ENCODE measurements at regions not wholly inside any gene's neighbourhood (a gene's known extent, or its start where the extent isn't known, plus 50 kb on each side); places are given as distances from the start of the nearest gene placed in this dataset.

GRCh38 chr12:97745406-97746101 is 282.9 kb downstream of the RMST start:
- H3K27me3 ChIP-seq (ENCODE audit: insufficient read depth, low read length), result no peaks in the 10 kb centered on the region
- H3K36me3 ChIP-seq (ENCODE audit: insufficient read depth, low read length), result no peaks in the 10 kb centered on the region
- H3K9me3 ChIP-seq (ENCODE audit: low read length), result no peaks in the 10 kb centered on the region
- no peak overlapping the region for H2AFZ ChIP-seq (ENCODE audit: low read depth, low read length)
- H3K4me1 ChIP-seq (ENCODE audit: insufficient read depth, low read length), result no peaks in the 10 kb centered on the region
- H3K4me3 ChIP-seq (ENCODE audit: low read length), result no peak overlapping the region

DNA sequence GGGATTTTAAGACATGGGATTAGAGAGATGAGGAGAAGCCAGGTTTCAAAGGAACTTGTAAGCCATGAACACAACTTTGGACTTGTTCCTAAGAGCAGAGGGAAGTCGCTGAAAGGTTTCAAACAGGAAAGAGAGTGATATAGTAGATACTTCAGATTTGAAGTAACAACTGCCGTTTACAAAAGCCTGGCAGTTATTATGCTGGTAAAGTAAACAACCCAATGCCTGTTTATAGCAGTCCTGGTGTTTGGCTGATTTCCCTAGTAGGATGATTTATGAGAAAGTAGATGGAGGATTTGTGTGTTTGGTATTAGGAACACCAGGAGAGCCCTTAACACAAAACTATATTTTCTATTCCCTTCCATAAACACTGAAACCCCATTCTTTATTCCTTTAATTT is 285.7 kb downstream of the RMST start:
- H2AFZ ChIP-seq (ENCODE audit: low read depth, low read length), result no peak overlapping the region
- H3K4me1 ChIP-seq (ENCODE audit: insufficient read depth, low read length), result no peaks in the 10 kb centered on the region
- no peaks in the 10 kb centered on the region for H3K27me3 ChIP-seq (ENCODE audit: insufficient read depth, low read length)
- H3K36me3 ChIP-seq (ENCODE audit: insufficient read depth, low read length), result no peaks in the 10 kb centered on the region
- H3K4me3 ChIP-seq (ENCODE audit: low read length), result no peak overlapping the region
- no peaks in the 10 kb centered on the region for H3K9me3 ChIP-seq (ENCODE audit: low read length)

- no peaks in the 10 kb centered on the region for H3K9me3 ChIP-seq (ENCODE audit: low read length)
- H3K4me1 ChIP-seq (ENCODE audit: insufficient read depth, low read length), result no peaks in the 10 kb centered on the region
- no peaks in the 10 kb centered on the region for H3K36me3 ChIP-seq (ENCODE audit: insufficient read depth, low read length)
- H2AFZ ChIP-seq (ENCODE audit: low read depth, low read length), result no peak overlapping the region
- no peaks in the 10 kb centered on the region for H3K27me3 ChIP-seq (ENCODE audit: insufficient read depth, low read length)
- no peak overlapping the region for H3K4me3 ChIP-seq (ENCODE audit: low read length)
Observed at GRCh38 chr12:97751704-97752103, 289.1 kb downstream of the RMST start.

DNA sequence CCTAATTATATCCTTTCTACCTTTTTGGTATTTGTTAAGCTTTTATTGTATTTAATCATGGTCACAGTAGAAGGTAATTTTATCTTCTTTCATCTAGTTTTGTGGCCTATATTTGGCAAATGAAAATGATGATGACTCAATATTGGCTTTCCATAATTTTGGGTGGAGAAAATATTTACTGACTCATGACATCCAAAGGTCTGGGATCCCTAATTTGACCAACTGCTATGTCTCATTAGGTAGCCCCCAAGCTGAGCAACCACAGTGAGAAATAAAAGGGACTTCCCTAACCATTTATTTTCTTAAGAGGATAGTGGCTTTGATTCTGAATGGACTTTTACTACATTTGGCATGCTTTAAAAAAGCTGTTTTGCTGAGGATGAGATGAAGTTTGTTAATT is 289.5 kb downstream of the RMST start:
- Histone ChIP-seq H3K4me1 (ENCODE audit: insufficient read depth, low read length) (no peaks in the 10 kb centered on the region), H3K27me3 (ENCODE audit: insufficient read depth, low read length) (no peaks in the 10 kb centered on the region), H3K36me3 (ENCODE audit: insufficient read depth, low read length) (no peaks in the 10 kb centered on the region), H3K9me3 (ENCODE audit: low read length) (no peaks in the 10 kb centered on the region), H2AFZ (ENCODE audit: low read depth, low read length) (no peak overlapping the region), H3K4me3 (ENCODE audit: low read length) (no peak overlapping the region)

DNA sequence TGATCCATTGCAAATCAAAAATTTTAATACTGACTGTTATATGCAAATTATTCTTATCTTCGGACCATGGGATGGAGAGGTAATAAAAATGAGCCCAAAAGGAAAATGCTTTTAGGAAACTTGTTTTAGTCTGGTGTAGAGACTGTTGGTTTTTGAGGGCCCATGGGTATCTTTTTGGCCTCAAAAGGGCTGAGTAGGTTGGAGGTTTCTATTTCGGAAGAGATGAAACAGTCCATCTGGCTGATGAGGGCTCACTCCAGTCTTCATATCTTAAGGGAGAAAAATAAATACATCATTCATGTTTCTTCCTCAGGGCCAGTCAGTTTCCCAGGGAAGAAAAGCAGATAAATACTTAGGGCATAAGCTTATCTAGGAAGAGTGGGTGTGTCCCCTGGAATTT is 290.7 kb downstream of the RMST start:
- H3K4me3 ChIP-seq (ENCODE audit: low read length), result no peak overlapping the region
- no peaks in the 10 kb centered on the region for H3K9me3 ChIP-seq (ENCODE audit: low read length)
- H3K27me3 ChIP-seq (ENCODE audit: insufficient read depth, low read length), result no peaks in the 10 kb centered on the region
- H3K4me1 ChIP-seq (ENCODE audit: insufficient read depth, low read length), result no peaks in the 10 kb centered on the region
- H3K36me3 ChIP-seq (ENCODE audit: insufficient read depth, low read length), result no peaks in the 10 kb centered on the region
- no peak overlapping the region for H2AFZ ChIP-seq (ENCODE audit: low read depth, low read length)

- Histone ChIP-seq H3K4me3 (ENCODE audit: low read length) (no peak overlapping the region), H2AFZ (ENCODE audit: low read depth, low read length) (no peak overlapping the region), H3K27me3 (ENCODE audit: insufficient read depth, low read length) (no peaks in the 10 kb centered on the region), H3K9me3 (ENCODE audit: low read length) (no peaks in the 10 kb centered on the region), H3K4me1 (ENCODE audit: insufficient read depth, low read length) (no peaks in the 10 kb centered on the region), H3K36me3 (ENCODE audit: insufficient read depth, low read length) (no peaks in the 10 kb centered on the region)
Observed at GRCh38 chr12:97754306-97754705, 291.7 kb downstream of the RMST start.

GRCh38 chr12:97756066-97756666 is 293.6 kb downstream of the RMST start:
- Histone ChIP-seq H3K4me3 (ENCODE audit: low read length) (no peak overlapping the region), H3K36me3 (ENCODE audit: insufficient read depth, low read length) (no peaks in the 10 kb centered on the region), H2AFZ (ENCODE audit: low read depth, low read length) (no peak overlapping the region), H3K9me3 (ENCODE audit: low read length) (no peaks in the 10 kb centered on the region), H3K4me1 (ENCODE audit: insufficient read depth, low read length) (no peaks in the 10 kb centered on the region), H3K27me3 (ENCODE audit: insufficient read depth, low read length) (no peaks in the 10 kb centered on the region)

- H3K4me3 ChIP-seq (ENCODE audit: low read length), result no peak overlapping the region
- no peaks in the 10 kb centered on the region for H3K36me3 ChIP-seq (ENCODE audit: insufficient read depth, low read length)
- no peaks in the 10 kb centered on the region for H3K4me1 ChIP-seq (ENCODE audit: insufficient read depth, low read length)
- no peaks in the 10 kb centered on the region for H3K27me3 ChIP-seq (ENCODE audit: insufficient read depth, low read length)
- no peaks in the 10 kb centered on the region for H3K9me3 ChIP-seq (ENCODE audit: low read length)
- no peak overlapping the region for H2AFZ ChIP-seq (ENCODE audit: low read depth, low read length)
Observed at GRCh38 chr12:97756741-97757140, 294.1 kb downstream of the RMST start.

DNA sequence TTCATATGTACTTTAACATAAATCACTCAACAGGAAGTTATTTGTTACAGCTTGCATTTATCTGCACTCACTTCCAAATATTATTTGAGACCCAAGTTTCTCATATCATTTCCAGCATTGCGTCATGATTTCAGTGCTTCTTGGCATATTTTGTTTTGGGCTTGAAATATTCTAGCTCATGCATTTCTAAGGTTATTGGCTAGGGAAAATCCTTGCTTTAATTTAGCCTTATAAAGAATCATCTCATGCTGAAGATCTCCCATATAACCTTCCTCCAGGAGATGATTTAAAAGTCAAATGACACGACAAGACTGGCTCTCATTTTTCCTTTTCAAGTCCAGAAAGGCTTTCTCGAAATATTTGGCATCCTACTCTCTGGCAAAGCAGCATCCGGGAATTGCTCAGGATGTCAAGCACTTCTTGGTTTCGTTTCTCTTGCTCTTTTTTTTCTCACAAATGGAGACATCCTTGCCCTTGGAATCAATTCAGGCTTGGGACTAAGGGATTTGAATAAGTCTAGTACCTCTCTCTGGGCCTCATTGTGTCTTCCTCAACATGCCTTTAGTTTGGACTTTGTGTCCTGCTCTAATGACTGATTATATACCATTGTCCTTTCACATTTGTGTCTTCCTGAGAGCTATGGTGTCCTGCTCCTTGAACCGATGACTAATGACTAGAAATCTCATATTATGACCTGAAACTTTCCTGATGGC is 295.0 kb downstream of the RMST start:
- Histone ChIP-seq H3K4me3 (ENCODE audit: low read length) (no peak overlapping the region), H3K36me3 (ENCODE audit: insufficient read depth, low read length) (no peaks in the 10 kb centered on the region), H2AFZ (ENCODE audit: low read depth, low read length) (no peak overlapping the region), H3K4me1 (ENCODE audit: insufficient read depth, low read length) (no peaks in the 10 kb centered on the region), H3K9me3 (ENCODE audit: low read length) (no peaks in the 10 kb centered on the region), H3K27me3 (ENCODE audit: insufficient read depth, low read length) (no peaks in the 10 kb centered on the region)

- Histone ChIP-seq H3K9me3 (ENCODE audit: low read length) (no peaks in the 10 kb centered on the region), H3K4me3 (ENCODE audit: low read length) (no peak overlapping the region), H3K4me1 (ENCODE audit: insufficient read depth, low read length) (no peaks in the 10 kb centered on the region)
Observed at GRCh38 chr12:97758194-97758501, 295.5 kb downstream of the RMST start.

GRCh38 chr12:97758586-97758985 is 296.0 kb downstream of the RMST start:
- Histone ChIP-seq H3K4me1 (ENCODE audit: insufficient read depth, low read length) (no peaks in the 10 kb centered on the region), H3K27me3 (ENCODE audit: insufficient read depth, low read length) (no peaks in the 10 kb centered on the region), H2AFZ (ENCODE audit: low read depth, low read length) (no peak overlapping the region), H3K4me3 (ENCODE audit: low read length) (no peak overlapping the region), H3K9me3 (ENCODE audit: low read length) (no peaks in the 10 kb centered on the region), H3K36me3 (ENCODE audit: insufficient read depth, low read length) (no peaks in the 10 kb centered on the region)

More at GRCh38 chr12:97758194-97758501, 295.5 kb downstream of the RMST start:
- no peak overlapping the region for H2AFZ ChIP-seq (ENCODE audit: low read depth, low read length)
- H3K36me3 ChIP-seq (ENCODE audit: insufficient read depth, low read length), result no peaks in the 10 kb centered on the region
- no peaks in the 10 kb centered on the region for H3K27me3 ChIP-seq (ENCODE audit: insufficient read depth, low read length)

DNA sequence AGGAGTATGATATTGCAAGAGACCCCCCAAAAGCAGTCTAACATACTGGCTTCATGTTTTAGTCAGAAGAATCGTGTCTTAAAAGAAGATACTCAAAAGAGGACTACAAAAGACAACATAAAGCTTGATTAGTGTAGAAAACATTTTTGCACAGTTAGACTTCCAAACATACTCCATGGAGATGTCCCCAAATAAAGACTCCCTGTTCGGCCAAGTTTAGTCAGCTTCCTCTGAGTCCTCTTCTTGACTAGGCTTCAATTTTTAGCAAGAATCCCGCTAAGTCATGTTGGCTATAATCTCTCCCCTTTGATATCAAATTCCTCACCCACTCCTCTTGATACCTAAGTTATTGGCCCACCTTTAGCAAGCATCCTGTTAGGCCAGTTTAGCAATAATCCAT is 298.0 kb downstream of the RMST start:
- no peaks in the 10 kb centered on the region for H3K9me3 ChIP-seq (ENCODE audit: low read length)
- H3K27me3 ChIP-seq (ENCODE audit: insufficient read depth, low read length), result no peaks in the 10 kb centered on the region
- no peak overlapping the region for H3K4me3 ChIP-seq (ENCODE audit: low read length)
- H3K36me3 ChIP-seq (ENCODE audit: insufficient read depth, low read length), result no peaks in the 10 kb centered on the region
- H3K4me1 ChIP-seq (ENCODE audit: insufficient read depth, low read length), result no peaks in the 10 kb centered on the region
- H2AFZ ChIP-seq (ENCODE audit: low read depth, low read length), result no peak overlapping the region

- H2AFZ ChIP-seq (ENCODE audit: low read depth, low read length), result no peak overlapping the region
- no peaks in the 10 kb centered on the region for H3K9me3 ChIP-seq (ENCODE audit: low read length)
- no peaks in the 10 kb centered on the region for H3K36me3 ChIP-seq (ENCODE audit: insufficient read depth, low read length)
- no peaks in the 10 kb centered on the region for H3K27me3 ChIP-seq (ENCODE audit: insufficient read depth, low read length)
- H3K4me1 ChIP-seq (ENCODE audit: insufficient read depth, low read length), result no peaks in the 10 kb centered on the region
- no peak overlapping the region for H3K4me3 ChIP-seq (ENCODE audit: low read length)
Observed at GRCh38 chr12:97763113-97763512, 300.5 kb downstream of the RMST start.
